Hypothalamus (tissue), 51 donors: ENCODE measurements at regions not wholly inside any gene's neighbourhood (a gene's known extent, or its start where the extent isn't known, plus 50 kb on each side); places are given as distances from the start of the nearest gene placed in this dataset.

Experiments
- DNase-seq, 51 donors: peaks; one replicate each; lab custom pipeline; 2025; lab: John Stamatoyannopoulos, UW

- no peak for DNase-seq
These were observed 288.0 kb downstream of the ADGB start for GRCh38 chr6:146886587-146887446.

DNA sequence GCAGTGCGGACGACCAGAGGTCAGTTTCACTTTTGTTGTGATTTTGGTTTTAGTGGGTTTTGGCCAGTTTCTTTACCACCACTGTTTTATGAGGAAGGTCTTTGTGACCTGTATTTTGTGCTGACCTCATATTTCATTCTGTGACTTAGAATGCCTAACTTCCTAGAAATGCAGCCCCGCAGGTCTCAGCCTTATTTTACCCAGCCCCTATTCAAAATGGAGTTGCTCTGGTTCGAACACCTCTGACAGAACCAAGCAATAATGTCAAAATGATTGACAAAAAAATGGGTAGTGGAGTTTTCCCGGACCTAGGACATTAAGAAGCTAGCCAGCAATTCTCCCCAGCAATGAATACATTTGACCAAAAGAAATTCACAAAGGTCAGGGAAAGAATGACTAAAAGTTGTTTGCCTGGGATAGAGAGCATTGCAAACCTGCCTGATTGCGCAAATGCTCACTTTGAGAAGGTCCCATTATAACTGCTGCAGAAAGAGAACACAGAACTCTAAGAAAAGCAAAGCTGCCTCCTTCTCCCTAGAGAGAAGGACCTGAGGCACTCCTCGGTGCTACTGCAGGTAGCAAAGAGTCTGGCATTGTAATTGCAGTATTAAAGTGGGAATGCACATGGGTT is 288.8 kb downstream of the ADGB start:
- DNase-seq = no peak

- no peak for DNase-seq
These were observed 290.5 kb downstream of the ADGB start for GRCh38 chr6:146889303-146889702.

- DNase-seq = no peak
These were observed 291.4 kb downstream of the ADGB start for GRCh38 chr6:146890172-146890571.

DNA sequence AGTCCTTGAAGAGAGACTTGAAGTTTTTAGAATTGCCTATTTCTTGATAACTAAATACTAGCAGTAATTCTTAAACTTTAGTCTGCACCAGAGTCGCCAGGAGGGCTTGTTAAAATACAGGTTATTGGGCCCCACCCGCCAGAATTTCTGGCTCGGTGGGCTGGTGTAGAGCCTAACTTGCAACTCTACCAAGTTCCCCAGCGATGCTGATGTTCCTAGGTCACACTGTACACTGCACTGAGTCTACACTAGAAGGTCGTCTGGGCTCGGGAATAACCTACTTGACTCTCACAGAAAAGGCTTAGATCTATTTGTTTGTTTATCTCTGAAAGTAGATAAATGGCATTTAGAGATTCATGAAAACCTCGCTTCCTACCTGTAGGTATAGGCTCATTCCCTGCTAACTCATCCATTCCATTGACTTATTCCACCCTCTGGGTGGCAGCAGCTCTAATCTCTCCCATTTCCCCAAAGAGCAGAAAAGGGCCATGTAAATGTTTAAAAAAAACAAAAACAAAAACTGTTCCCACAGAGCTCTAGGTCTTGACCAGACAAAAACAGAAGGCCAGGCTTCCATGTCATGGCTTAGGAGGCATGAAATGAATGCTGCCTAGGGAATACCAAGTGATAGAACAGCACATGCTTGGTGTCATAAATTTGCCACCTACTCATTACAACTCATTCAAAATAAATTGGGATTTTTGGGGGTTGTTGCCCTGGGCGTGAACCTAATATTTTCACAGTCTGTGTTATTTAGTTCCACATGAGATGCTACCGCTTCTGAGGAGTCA is 292.1 kb downstream of the ADGB start:
- no peak for DNase-seq

GRCh38 chr6:146891615-146892265 is 293.0 kb downstream of the ADGB start:
- no peak for DNase-seq

DNA sequence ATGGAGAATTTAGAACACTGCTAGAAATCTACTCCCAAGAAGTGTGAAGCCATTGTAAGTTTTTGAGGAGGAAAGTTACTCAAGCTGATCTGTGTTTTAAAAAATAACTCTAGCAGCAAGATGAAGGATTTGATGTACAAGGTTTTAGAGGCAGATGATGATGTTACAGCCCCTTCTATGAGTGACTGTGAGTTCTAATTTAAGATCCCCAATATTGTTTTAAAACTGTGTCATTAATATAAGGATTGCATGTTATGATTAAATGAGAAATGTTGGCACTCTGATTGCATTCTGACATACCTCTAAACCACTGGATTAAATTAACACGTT is 293.5 kb downstream of the ADGB start:
- DNase-seq = no peak

DNA sequence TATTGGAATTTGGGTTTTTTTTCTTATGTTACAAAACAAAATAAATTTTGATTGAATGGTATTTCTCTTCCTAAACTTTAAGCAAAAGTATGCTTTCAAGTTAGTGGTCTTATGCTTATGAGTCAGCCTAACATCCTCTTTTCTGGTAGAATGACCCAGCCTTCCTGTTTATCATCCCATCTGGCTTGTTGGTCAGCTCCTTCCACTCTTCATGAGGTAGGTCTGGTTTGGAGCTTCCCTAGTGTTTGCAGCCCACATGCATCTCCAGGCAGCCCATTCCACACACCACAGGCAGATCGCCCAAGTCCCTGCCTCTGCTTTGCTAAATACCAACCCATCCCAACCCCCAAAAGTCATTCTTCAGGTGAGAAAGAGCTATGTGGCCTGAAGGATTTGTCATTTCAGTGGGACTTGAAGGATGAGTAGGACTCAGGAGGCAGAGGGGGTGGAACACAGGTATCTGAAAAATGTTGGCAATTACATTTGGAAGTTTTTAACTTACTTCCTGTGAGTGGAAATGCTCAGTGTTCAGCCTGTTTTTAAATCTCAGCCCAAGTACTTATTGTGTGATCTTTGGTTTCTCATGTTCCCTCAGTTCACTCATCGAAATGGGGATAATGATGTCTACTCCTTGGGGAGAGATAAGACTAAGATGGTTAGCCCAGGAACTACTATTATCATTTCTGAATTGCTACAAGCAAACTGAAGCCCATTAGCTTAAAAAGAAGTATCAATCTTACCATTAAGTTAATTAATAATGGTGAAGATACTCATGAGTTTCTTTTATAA is 294.0 kb downstream of the ADGB start:
- no peak for DNase-seq

DNA sequence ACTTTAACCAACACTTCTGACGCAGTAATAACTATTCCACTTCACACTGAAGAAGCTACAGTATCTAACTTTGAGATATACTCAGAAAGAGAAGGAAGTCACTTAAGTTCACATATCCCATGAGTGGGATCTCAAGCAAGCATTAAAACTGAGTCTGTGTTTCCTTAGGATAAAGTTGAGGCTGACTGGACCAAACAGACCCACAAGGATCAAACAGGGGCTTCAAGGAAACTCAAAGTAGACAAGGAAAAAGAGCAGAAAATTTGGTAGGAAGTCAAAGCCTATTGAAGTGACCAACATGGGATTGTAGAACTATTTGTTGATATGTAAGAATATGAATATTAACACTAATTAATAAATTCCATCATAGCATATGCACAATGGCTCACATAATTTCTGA is 294.9 kb downstream of the ADGB start:
- no peak for DNase-seq

DNA sequence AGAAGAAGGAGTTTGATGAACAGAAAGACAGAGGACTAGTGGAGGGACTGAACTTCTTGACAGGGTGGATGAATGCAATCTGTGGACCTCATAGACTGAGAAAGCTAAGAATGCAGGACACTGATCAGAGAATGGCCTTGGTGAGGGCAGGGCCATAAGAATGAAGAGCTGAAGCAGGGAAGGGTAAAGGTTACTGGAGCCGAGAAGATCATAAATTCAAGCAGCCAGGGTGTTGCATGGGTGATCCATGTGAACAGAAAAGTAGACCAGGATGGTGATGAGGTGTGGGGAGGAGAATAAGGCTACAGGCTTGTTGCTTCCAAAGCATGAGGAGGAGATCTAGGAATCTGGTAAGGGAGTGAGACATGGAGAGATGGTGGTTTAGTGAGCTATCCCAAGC is 295.9 kb downstream of the ADGB start:
- DNase-seq = no peak

- no peak for DNase-seq
These were observed 296.5 kb downstream of the ADGB start for GRCh38 chr6:146895101-146895771.

DNA sequence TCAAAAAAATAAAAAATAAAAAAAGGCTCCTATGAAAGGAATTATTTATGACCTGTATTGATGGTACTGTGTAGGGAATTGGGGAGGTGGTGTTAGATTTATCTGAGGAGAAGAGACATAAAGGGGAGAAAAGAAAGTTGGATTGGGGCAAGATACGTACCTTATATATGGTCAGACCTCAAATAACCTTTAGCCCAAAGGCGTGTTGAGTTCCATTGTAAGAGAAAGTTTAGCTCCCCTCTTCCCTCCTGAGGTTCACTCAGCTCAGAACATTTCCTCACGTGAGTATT is 296.9 kb downstream of the ADGB start:
- DNase-seq = no peak

- DNase-seq = no peak
These were observed 297.5 kb downstream of the ADGB start for GRCh38 chr6:146896062-146896813.

DNA sequence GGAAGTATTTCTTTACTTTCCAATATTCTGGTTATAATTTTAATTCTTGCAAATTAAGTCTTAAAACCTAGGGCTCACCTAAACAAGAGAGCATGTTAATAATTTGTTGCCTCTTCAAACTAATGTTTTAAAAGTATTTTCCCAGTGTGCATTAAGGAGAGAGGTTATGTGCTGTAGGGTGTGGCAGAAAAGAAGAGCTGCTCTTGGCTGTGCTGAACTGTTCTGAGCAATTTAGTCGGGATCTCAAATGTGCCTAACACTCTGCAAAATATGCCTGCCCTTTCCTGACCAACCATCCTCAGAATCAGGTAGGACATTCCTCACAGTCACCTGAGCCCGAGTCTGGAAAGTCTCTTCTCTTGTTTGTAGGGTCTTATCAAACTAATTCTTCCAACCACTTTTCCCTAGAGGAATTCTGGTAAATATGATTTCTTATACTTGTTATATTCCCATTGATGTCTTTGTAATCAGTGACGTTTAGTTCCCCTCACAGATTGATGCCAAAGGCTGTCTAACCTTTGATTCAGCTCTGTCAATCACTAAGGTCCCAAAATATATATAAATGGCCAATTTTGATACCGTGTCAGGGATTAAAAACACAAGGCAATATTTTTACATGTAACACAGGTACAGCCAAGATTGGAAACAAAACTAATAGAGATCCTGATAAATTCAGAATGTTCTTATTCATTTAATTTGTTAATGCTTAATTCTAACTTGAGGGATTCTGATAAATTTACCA is 298.4 kb downstream of the ADGB start:
- no peak for DNase-seq

- DNase-seq = no peak
These were observed 299.5 kb downstream of the ADGB start for GRCh38 chr6:146898069-146898887.

GRCh38 chr6:146898888-146899227 is 300.1 kb downstream of the ADGB start:
- DNase-seq = no peak

DNA sequence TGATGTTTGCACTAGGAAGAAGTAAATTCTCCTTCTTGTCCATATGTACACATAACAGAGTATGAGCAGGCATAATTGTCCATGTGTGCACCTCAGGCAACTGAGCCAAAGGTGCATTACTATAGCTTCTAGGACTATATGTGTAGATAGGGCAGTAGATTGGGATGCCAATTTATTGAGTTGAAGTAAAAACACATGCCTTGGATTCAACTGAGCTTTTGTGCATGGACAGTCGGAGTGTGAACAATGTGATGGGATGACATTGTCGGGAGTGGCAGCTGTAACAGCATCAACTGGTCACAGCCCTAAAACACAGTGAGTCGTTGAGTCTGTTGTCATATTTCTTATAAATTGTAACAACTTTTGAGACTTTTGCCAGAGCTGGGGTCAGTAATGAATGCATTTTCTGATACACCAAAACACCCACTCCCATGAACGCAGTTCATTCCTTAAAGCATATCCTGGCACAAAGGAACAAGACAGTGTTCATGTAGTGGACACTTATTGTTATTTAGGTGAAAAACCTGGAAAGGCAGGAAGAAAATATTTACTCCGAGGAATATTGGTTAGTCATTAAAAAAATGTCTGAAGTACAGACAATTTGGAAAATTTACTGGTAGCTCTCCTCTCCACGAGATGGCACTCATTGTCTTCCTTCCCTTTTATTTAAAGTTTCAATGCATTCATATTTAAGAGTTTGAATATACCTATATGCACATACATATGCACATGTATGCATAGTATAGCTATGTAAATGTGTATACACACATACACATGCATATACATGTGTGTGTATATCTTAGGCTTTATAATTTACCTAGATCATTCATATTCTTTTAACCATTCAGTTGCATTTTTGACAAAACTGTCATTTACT is 302.0 kb upstream of the STXBP5 start:
- DNase-seq = no peak
